HL-60 (cell line): ENCODE measurements at regions not wholly inside any gene's neighbourhood (a gene's known extent, or its start where the extent isn't known, plus 50 kb on each side); places are given as distances from the start of the nearest gene placed in this dataset.
"Not testable (repeated sequence)": the region's sequence is repeated elsewhere in the genome, so short reads cannot be mapped to it uniquely, and the experiment has no call there.

ENCODE experiments used
- CTCF ChIP-seq: IDR thresholded peaks from one replicate; pipeline ENCODE4 v1.5.1; 2011; ENCODE audit warnings: low read length, control low read depth, inconsistent platforms; ENCODE audit not compliant: insufficient read depth
- POLR2AphosphoS5 ChIP-seq: IDR thresholded peaks from 2 replicates; pipeline ENCODE4 v1.6.1; 2012; ENCODE audit warnings: low read depth
- SPI1 ChIP-seq: IDR thresholded peaks from 2 replicates; pipeline ENCODE4 v1.6.1; 2012; ENCODE audit warnings: low read depth, mild to moderate bottlenecking, borderline replicate concordance

- not testable (repeated sequence) for TF ChIP-seq CTCF, POLR2AphosphoS5, SPI1
Measured at GRCh38 chr5:62994842-62995241, 416.2 kb downstream of the LRRC70 start.
